Gastroesophageal sphincter (tissue), 3 donors: ENCODE measurements at regions not wholly inside any gene's neighbourhood (a gene's known extent, or its start where the extent isn't known, plus 50 kb on each side); places are given as distances from the start of the nearest gene placed in this dataset.

Experiments
- EP300 ChIP-seq: sonication (generic); formaldehyde crosslinking; IDR thresholded peaks from one replicate; pipeline ENCODE4 v1.6.1; 2017; ENCODE audit warnings: antibody characterized with exemption, mild to moderate bottlenecking
- TF ChIP-seq, protein P1 (sequence below), 4 experiments: fragments of 200-600 bp in 2 of 4; fragments of 450-650 bp in 2 of 4; sonication (generic) in 1 of 4; IDR thresholded peaks; one replicate each; pipeline ENCODE4 v1.5.1; 2017 to 2019; ENCODE audit warnings: antibody characterized with exemption in 4 of 4, mild to moderate bottlenecking in 2 of 4, moderate library complexity in 2 of 4

DNA sequence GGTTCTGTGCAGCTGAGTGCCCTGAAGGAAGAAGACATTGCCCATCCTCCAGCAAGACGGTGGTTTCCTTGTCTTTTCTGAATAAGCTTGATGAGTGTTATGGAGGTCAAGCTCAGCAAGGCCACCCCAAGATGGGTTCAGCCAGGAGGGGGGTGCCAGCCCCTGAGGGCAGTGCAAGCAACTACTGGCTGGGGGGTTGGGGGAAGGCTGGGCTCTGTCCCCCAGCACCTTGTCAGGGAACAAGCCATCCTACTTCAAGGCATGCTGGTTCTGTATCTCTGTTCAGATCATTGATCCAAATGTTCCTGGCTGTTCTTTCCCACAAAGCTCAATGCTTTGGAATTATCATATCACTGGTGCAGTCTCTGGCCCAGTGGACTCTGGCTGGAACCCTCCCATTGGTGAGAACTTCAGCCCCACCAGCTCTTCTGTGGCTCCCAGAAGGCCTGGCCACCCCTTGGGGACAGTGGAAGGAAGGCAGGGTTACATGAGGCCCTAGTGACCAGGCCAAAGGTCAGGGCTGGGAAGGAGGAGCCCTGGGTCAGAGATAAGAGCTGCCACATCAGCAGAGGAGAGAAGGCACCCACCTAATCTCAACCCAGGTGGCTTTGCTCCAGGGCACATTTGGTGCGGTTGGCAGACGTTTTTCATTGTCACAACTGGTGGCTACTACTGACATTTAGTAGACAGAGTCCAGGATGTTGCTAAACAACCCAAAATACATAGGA is 280.2 kb downstream of the IRX2 start:
- TF ChIP-seq, protein P1, sequence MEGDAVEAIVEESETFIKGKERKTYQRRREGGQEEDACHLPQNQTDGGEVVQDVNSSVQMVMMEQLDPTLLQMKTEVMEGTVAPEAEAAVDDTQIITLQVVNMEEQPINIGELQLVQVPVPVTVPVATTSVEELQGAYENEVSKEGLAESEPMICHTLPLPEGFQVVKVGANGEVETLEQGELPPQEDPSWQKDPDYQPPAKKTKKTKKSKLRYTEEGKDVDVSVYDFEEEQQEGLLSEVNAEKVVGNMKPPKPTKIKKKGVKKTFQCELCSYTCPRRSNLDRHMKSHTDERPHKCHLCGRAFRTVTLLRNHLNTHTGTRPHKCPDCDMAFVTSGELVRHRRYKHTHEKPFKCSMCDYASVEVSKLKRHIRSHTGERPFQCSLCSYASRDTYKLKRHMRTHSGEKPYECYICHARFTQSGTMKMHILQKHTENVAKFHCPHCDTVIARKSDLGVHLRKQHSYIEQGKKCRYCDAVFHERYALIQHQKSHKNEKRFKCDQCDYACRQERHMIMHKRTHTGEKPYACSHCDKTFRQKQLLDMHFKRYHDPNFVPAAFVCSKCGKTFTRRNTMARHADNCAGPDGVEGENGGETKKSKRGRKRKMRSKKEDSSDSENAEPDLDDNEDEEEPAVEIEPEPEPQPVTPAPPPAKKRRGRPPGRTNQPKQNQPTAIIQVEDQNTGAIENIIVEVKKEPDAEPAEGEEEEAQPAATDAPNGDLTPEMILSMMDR (IDR thresholded peaks at IDR 0.05) = no peak
- no peak for TF ChIP-seq EP300
